ENCODE measurements at regions not wholly inside any gene's neighbourhood (a gene's known extent, or its start where the extent isn't known, plus 50 kb on each side); places are given as distances from the start of the nearest gene placed in this dataset.

DNA sequence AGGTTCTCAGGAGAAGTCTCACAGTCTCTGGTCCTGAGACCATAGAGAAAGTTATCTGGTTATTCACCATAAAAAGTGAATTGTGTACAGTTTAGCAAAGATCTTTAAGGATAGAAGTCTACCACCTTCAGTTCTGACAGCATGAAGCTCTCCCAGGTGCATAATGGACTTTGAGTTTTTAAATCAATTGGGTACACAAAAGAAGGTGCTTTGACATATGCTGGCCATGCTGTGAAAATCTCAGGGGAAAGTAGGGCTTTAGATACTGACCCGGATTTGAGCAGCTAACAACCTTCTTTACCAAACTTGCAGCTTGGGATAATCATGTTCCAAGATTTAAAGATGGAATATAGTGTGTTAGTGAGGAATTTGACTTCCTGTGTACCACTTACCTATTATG is 264.2 kb downstream of the ZSWIM6 start:
- DNase-seq, result no peak

DNA sequence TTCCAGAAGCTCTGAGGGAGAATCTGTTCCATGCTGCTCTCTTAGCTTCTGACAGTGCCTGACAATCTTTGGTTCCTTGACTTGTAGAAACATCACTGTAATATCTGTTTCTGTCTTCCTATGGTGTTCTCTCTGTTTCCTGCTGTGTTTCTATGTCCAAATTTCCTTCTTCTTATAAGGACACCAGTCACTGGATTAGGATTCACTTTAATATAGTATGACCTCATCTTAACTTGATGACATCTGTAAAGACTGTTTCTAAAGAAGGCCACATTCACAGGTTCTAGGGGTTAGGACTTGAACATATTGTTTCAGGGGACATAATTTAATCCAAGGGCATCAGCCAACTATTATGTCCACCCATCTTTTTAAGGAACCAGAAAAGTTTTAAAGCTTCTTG is 265.6 kb downstream of the ZSWIM6 start:
- no peak for DNase-seq

DNA sequence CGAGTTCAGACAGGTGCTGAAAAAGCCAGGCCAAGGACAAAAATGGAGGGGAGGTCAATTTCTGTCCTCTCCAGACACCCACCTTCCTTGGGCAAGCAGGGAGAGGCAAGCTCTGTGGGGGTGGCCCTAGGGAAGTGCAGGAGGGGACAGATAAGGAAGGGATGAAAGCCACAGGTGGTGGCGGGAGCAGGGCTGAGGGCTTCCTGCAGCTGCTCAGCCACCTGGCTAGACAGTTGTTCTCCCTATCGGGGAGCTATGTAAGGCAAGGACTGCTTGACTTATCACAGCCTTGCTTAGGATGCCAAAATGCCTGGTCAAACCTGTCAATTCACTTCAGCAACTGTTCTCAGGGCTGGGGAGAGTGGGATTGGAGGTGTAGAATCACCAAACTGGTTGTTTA is 266.1 kb downstream of the ZSWIM6 start:
- DNase-seq, result no peak

DNA sequence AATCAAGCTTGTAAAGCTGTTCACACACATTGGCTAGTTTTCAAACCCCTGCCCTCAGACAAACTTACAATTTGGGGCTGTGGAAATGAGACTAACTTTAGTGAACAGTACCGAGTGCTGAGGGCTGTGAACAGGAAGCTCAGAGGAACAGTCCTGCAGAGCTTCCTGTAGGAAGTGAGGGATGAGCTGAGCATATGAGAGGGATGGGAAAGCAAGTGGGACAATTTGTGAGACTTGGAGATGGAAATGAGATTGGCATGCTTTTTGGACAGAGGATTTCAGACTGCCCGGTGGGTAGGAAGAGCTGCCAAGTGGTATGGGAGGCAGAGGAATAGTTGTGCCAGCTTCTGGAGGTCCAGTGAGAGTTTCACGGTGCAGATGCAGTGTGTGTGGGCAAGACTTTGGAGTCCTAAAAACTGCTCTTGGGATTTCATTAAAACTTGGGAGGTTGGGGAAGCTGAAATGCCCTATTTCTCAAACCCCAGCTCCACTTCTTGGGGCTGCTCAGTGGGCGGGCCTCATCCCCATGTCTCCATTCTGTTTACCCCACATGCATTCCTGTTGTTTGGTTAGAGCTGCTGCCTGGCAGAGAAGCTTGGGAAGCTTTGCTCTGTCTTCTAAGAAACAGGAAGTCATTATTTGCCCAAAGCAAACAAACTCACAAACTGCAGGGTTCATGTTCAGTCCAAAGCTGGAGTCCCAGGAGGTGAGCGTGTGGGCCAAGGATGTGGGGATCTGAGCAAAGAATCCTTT is 267.5 kb downstream of the ZSWIM6 start:
- DNase-seq, result no peak

DNA sequence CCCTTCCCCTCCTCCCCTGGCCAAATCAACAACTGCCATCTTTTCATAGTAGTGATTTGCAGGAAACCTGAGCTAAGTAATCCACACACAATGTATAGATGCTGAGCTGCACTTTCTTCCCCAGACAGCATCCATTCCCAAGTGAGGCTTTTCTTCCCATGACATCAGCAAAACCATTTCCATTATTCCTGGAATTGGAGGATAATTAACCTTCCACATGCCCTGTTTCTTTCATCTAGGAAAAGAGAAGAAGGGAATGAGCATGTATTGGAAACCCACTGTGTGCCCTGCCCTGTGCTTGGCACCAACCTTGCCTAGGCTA is 268.0 kb downstream of the ZSWIM6 start:
- DNase-seq, result no peak

DNA sequence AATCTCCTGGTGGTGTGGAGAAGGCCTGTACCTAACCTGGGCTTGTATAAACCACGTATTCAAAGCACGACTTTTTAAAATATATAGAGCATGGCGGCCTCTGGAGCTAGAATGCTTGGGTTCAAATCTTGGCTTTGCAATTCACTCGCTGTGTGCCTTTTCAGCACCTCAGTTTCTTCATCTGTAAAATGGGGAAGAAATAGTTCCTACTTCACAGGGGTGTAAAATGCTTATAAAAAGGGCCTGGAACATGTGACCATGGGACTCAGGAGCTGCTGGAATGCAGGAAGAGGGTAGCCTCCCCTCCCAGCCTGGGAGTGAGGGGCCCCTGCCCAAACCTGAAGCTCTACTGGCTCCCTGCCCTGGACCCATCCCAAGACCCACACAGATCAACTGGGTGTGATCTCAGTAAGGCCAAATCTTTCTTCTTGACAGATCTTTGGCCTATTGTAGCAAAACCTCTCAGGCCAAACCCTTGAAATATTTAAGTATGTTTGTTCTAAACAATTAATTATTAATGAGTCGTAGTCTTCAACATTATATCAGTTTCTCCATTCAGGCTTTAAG is 269.0 kb downstream of the ZSWIM6 start:
- no peak for DNase-seq

DNA sequence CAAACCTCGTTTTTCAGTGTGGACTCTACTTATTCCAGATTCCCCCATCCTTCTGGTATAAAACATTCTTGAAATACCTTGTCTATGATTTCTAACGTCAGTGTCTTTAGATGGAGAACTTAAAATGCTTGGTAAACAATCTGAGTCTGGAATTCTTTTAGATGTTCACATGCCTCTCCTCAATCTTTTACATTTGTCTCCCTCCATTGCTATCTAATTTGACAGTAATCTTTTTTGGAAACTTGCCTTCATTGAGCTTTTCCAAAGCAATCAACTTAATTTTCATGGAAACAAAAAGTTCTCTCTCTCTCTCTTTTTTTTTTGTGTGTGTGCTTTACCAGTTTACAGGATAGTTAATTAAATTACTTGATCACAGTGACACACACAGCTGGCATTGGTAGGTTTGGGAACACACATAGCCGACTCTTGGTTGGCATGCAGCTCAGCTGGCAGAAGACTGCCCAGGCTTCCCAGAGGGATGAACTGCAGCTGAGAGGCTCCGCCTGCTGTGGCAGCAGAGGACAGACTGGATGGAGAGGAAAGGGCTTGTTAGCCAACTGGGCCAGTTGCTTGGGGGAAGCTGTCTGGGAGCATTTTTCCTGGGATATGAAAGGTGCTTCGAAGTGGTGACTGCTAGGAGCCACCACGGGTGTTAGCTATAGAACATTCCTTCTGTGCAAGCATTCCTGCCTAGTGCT is 271.3 kb downstream of the ZSWIM6 start:
- no peak for DNase-seq

DNA sequence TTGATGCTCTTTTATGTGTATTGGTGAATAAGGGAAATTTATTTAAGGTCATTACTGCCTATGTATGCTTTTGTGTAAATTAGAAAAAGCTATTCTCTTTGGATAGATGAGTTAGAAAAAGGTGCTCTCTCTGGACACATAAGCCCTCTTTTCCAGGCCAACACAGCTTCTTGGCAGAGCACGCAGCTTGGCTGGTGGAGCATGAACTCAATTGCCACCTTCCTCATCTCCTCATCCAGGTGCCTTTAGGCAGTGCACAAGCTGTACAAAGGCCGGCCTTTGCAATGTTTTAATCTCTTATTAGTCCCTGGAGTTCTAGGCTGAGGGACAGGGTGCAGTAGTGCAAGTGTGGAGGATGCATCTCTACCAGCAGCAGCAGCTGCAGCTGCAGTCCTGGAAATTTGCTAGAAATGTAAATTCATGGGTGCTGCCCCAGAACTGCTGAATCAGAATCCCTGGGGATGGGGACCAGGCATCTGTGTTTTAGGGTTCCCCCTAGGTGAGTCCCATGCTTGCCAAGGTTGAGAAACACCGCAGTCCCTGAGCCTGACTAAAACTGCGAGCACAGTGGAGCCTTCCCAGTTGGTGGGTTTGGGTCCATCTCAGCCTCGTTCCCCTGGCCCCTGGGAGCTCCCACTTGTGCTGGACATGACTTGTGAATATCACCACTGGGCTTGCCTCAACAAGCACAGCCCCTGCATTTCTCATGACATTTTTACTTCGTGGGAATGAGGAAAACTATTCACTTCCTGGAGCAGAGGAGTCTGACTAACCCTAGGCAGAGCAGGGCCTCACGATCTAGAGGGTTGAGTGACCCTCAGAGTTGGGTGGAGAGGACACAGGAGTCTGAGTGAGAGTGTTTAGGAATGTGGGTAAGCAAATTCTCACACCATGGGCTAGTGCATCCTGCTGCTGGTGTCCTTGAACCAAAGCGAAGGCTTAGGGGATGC is 272.3 kb downstream of the ZSWIM6 start:
- no peak for DNase-seq

DNA sequence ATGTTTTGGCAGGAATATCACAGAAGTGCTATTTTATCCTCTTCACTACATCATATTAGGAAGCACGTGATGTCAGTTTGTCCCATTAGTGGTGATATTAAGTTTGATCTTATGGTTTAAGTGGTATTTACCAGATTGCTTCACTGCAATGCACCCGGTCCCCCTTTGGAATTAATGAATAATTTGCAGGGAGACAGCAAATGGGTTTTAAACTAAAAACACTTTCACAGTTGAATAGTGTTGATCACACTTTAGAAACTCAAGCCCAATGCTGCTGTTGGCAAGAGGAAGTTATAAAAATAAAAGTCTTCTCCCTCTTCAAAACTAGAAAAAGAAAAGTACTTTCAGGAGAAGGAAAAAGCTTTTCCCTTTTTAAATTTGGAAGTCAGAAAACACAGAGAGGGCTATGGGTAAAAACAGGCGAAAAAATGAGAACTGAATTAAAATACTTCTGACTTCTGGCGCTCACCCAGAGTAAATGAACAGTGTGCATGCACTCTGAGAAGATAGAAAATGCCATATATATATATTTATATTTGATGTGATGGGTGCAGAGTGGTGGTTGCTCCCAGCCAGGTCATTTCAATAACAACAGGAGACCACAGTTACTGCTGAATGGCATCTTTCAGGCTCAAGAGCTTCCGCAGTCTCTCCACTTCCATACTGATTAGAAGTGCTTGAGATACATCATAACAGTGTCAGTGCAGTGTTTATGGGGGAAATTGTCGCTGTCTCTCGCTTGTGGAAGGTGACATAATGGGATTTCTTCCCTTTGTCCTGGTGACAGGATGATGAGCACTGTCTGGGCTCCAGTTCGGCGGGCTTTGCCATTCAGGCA is 278.0 kb downstream of the ZSWIM6 start:
- DNase-seq, result no peak

DNA sequence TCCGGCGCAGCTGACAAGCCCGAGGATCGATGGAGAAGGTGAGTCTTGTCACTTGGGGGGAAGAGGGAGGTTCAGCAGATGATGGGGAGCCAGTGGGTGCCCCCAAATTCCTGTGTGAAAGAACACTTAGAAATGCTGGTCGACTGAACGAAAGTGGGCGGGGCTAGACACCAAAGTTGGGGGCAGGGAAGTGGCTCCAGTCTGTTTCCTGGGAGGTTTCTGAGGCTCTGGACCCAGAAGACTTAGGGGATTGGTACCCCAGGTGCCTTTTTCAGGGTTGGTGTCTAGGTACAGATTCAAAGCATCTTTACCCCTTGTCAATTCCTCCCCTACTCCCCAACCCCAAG is 278.6 kb downstream of the ZSWIM6 start:
- DNase-seq, result no peak

DNA sequence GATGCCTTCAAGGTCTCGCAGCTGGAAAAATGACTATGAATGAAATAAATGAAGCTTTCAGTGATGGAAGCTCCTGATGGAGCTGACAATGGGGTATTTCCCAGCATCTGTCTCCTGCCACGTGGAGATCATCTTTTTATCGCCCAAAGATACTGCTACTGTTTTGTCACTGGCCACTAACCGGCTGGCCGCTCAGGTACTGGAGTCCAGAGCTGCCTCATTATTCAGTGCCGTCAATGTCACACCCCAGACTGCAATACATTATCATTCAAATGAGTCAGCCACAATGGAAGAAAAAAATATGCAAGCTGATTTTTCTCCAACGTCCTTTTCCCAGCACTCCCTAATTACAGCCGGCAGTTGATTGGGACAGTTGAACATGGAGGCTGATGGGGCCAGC is 280.4 kb downstream of the ZSWIM6 start:
- DNase-seq, result no peak

DNA sequence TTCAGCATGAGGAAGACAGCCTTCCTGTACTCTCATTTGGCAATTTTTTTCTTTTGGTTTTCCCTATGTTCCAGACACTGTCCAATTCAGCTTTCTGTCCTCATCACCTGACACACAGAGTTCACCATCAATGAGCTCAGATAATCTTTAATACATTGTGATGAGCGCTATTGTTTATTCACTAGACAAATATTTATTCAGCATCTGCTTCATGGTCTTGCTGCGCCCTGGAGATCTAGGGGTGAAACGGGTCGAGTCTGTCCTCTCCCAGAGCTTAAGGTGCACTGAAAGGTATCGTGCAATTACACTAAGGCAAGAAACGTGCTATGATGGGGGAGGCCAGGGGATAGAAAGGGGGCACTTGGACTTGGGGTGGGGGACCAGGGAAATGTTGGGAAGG is 281.6 kb downstream of the ZSWIM6 start:
- no peak for DNase-seq

DNA sequence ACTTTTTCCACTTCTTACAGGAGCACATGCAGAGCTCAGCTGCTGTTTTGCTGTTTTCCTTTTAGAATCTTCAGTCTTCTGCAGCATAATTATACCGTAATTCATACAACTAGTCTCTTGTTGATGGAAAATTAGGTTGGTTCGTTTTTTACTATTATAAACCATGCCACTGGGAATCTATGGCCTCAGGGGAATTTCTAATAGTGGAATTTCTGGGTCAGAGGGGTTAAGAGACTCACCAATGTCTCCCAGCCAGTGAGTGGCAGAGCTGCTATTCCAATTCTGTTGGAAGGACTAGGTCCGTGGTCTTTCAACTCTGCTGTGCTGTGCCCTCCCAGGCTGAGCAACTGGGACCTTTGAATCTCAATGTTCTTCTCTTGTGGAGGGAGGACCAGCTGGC is 282.5 kb downstream of the ZSWIM6 start:
- DNase-seq, result no peak

DNA sequence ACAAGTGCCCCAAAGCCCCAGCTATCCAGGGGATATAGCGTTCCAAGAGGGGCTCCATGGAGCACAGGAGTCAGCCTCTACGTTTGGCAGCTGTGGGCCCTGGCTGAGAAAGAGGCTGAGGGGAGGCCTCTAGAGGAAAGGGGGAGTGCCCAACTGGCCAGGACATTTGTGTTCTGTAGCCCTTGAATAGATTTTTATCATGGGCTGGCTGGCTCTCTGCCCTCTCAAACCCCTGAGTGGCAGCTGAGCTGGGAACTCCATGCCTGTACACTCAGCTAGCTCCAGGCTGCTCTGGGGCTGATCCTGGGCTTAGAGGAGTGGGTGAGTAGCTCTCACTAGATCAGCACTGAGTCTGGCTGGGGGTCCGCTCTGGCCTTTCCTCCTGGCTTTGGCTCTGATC is 285.0 kb downstream of the ZSWIM6 start:
- DNase-seq, result no peak

DNA sequence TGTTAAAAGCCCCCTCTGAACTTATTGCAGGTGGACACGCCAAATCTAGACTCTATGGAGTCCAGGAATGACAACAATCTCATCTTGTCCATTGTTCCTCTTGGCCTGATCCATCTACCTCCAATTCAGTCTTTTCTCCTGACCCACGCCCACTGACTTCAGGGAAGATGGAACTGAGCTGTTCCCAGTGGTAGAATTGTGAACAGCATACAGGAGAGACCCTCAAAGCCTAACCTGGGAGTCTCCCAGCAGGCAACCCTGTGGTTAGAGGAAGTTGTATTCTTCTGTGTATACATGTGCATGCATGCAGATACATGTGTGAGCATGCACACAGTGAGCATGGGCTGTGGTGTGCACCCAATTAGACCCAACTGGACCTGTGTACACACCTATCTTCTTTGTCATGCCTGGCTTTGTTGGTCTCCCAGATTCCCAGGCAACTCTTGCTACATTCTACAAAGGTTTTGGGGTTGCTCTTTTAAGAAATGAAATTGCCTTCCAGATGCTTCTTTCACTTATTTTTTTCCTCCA is 286.0 kb downstream of the ZSWIM6 start:
- DNase-seq, result no peak

DNA sequence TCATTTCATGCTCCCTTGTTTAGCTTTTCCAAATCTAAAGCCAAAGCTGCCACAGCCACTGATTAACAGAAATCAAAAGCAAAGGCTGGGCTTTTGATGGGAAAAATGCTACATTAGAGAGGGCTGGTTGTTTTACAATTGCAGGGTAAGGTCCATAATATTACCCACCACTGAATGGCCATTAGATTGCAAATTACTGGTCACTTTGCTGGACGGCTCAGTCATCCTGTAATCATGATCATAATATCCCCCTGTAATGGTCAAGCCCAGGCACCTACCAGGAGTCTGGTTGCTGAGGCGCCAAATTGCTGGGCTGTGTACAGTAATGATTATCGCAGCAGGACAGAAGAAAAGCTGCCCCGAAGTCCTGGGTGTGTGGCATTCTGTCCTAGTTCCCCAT is 286.5 kb downstream of the ZSWIM6 start:
- DNase-seq, result no peak

DNA sequence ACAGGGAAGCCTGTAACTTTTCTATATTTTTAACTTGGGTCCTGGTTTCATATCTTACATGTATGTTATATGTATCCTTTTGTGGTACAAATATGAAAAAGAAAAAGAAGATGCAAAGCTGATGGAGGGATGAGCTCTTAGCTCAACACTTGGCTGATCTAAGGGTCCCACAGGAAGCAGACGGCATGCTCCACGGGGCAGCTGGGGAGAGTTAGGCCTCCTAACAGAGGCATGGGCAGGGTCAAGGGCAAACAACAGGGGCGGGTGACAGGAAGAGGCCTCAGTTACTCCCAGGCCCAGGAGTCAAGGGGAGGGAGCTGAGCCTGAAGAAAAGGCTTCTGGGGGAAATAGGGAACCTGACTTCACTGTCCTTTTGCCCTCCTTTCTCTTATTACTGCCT is 287.2 kb downstream of the ZSWIM6 start:
- DNase-seq, result no peak

DNA sequence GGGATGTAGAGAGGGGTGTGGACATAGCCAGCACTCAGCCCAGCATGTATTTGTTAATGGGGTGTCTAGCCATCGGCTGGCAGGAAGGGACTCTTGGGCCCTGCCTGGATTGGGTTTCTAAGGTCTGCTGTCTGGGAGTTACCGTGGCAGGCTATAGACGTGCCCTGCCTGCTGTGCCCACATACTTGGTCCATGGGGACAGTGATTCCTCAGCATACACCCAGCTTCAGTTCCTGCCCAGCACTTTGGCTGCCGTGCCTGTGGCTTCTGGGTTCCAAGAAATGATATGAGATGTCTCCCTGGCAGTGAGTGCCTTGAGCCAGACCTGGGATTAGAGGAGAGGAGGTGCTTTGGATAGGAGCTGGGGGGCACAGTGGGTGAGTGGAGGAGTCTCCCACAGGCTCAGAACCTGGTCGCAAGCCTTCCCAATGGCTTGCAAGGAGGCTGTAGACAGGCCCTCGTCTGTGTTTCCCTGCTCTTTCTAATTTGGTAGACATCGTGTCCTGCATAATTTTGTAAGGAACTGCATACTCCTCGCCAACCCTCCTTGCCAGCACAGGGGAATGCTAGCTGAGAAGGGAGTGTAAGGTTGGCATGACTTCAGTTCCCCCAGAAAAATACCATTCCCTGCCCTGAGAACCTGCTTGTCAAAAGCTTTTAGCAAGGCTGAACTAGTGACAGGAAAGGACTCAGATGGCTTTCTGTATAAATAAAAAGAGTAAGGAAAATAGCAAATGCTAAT is 287.9 kb downstream of the ZSWIM6 start:
- DNase-seq, result no peak

DNA sequence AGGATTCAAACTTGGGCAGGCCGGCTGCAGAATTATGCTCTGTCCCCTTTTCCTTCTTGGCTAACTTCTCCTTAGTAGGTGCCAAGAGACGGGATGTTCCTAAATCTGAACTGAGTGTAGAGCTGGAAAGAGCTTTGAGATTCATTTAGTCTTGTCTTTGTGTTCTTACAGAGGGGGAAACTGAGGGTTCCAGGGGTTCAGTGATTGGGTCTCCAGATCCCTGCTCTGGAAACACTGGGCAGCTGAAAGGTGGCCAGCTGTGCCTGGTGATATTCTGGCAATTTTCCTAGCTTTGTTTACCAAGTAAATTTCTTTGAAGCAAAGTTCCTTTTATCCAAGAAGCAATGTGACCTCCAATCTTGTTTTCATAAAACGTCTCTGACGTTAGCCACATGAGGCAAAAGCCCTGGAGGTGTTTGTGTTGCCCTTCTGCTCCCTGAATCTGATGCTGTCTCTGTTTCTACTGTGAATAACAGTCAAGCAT is 288.7 kb downstream of the ZSWIM6 start:
- DNase-seq, result no peak

DNA sequence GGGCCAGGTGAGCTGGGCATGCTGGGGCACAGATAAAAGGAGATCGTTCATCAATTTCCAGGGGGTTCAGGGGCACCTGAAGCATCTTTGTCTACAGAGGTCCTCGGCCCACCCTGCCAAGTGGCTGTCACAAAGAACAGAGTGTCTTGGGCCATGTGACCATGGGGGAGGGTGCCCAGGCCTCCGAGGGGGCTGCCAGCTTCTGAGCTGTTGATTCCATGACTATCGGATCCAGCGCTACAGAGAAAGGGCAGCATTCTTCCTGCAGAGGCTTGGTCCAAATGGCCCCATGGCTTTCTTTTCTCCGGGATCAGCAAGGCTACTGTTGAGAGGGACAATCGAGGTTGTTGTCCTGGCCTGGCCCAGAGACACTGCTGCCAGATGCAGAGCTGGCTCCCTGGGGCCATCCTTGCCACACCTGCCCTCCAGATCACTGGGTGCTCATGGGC is 289.2 kb downstream of the ZSWIM6 start:
- DNase-seq, result no peak

DNA sequence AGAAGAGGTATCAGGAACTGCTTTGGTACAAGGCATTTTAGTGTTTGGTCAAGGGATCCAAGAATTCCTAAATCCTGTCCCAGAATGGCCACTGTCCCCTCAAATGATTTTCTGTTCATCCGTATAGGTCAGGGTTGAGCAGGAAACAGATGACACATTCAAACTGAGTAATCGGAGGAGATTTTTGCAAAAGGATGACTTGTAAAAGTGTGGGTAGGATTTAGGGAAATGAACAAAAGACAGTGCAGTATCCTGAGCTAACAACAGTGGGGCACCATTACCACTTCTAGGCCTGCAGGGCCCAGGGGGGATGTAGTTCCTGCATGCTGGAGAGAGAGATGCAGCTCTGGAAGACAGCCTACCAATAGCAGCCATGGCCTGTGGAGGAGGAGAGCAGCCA is 290.1 kb downstream of the ZSWIM6 start:
- DNase-seq, result no peak
